Suppressor macrophage (primary cell): ENCODE measurements at regions not wholly inside any gene's neighbourhood (a gene's known extent, or its start where the extent isn't known, plus 50 kb on each side); places are given as distances from the start of the nearest gene placed in this dataset.

Experiments used
- DNase-seq, 4 experiments: peaks; one replicate each; pipeline ENCODE4 v3.0.0-alpha.2; 2020 to 2022

DNA sequence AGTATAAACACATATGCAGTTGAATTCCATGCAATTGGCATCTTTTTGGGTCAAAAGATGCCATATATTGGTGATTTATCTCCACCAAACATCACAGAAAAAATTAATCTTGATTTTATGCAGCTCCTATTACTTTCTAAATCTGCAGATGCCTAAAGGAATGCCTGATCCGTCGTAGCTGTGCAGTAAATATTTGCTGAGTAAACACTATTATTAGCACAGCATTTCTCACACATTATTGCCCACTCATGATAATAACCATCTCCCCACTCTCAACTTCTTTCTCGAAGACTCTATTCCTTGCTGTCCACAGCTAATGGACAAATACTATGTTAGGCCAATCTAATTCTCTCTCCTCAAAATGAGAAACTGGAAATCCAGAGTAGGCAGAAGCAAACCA lies 625.2 kb downstream of the ZIC1 start:
- peak in 1 of 4 experiments; percentile 1 for DNase-seq

DNA sequence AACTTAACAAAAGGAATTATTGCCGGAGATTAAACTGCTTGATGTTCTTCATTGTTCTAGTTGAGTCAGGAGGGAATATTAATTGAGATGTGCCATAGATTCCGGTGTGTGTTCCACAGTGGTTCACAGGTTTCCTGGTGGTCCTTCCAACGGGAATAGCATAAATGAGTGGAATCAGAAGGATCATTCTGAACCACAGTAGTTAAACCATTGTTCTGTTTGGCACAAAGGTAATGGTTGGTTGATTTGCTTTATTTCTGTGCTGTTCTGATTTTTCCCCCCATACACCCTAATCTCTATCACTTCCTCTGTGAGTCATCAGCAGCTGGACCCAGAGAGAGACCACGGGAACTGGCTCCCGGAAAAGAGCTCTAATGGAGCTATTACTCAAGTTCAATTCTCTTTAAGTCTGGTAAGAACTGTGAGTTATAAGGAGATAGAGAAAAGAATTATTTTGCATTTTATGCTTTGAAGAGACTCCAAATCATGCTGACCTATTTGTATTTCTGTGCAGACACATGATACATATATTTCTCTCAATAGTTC lies 627.2 kb downstream of the ZIC1 start:
- DNase-seq, result no peak

DNA sequence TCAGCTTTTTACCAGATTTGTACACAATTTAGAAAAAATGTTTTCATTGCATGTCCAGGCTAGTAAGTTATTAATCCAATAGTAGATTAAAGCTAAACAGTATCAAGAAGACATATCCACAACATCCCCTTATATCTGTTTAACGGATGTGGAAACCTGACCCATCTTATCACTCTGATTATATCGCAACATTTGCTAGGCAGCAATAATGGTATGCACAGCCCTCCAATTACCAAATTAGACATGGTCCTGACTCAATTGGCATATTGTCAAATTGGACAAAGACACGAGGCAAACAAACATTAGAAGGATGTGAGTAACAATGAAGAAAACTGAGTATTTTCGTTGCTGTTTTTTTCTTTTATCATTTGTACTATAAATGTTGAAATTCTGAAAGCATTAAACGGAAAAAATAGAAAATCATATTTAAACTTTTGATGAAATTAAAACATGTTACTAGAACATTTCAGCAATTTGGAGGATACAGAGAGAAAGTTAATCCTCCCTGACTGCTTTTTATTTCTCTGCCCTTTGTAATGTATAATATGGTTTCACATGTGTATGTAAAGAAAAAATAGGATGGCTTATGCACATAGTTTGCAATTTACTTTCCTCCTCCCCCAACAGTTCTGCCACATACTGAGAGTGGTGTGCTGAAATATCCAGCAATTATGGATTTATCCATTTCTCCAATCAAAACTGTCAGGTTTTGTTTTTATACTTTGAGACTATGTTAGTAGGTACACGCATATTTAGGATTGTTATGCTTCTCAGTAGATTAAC lies 633.7 kb downstream of the ZIC1 start:
- no peak for DNase-seq

GRCh38 chr3:148044151-148044550 lies 635.0 kb downstream of the ZIC1 start:
- DNase-seq, result no peak

DNA sequence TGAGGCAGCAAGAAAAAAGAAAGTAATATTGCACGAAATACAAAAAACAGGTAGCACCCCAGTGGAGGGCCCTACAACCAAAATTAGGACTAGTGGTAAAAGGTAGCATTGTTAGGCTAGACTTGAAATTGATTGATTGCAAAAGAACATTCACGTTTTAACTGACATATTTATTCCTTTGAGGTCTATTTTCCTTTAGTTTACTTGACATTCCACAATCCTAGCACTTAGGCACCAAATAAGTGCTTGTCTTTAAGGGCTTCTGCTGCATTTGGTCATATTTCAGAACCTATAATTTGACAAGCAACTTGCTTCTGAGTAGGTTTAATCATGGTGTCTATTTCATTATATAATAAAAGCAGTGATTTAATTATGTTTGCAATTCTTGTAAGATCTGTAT lies 642.7 kb upstream of the AGTR1 start:
- no peak for DNase-seq

DNA sequence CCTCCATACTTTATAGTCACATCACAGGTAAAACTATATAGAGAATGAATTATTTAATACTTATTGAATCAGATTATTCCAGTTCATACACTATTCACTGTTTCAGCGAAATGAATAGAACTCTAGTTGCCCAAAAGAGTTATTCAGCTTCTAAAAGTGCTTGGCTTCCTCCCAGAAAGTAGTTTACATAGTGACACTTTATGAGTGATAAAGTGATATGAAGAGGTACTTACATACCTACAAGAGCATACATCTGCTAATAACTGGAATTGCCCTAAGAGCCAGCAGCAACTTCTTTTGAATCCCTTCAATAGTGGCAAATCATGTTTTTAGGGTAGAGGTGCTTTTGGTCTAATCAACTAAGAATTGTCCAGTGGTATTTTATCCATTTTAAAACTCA lies 635.1 kb upstream of the AGTR1 start:
- no peak for DNase-seq

GRCh38 chr3:148066802-148067201 lies 630.9 kb upstream of the AGTR1 start:
- DNase-seq, result no peak

DNA sequence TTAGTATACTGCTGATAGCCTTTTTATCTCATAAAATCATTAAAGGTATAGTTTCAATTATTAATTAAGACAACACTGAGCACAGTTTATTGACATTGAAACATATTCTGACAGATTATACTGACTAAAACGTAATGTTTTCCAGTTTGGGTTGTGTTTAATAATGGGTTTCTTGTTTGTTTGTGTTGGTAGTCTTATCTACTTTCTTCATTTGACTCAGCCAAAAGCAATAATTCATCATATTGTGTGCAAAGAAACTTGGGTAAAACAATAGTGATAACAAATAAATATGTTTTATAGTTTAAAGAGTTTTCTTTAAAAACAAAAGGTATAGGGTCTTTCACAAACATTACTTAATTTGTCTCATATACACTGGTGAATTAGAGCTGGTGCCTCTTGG lies 629.2 kb upstream of the AGTR1 start:
- DNase-seq, result no peak

DNA sequence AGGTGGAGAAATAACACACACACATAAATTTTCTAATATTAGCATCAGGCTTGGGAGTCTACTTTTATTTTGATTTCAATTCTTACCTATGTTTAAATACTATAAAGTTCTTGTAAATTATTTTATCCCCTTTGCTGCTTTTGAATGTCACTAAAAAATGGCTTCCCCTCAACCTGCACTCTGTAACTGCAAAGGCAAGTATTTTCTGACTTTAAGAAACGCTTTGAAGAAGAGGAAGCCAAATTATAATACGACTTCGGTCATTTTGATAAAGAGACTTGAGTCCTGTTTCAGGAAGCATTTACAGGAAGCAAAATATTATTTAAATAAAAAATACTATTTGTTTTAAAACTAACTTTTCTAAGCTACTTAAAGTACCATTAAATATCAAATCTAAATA lies 627.7 kb upstream of the AGTR1 start:
- DNase-seq, result no peak

GRCh38 chr3:148073721-148074456 lies 623.8 kb upstream of the AGTR1 start:
- DNase-seq, result no peak

DNA sequence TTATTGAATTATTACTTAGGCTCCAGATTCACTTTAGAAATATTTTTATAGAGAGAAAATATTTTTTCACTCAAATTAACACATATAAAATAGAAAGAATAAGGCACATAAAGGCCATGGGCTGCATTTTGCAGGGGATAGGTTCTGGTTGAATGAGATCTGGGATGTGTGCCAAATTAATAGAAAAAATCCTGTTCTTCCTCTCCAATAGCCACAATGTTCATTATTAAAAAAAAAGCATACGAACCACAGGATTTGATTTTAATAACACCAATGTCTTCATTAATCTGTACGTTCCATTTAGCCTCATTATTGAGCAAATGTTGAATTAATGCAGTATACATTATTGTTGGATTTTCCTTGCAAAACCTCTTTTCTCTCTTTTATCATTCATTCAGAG lies 622.8 kb upstream of the AGTR1 start:
- DNase-seq, result no peak

- peak in 2 of 4 experiments; percentile 3 for DNase-seq
Observed at GRCh38 chr3:148075771-148076716, 621.7 kb upstream of the AGTR1 start.

- DNase-seq, result peak in 2 of 4 experiments; percentile 15 to 25
Observed at GRCh38 chr3:148077318-148077923, 620.3 kb upstream of the AGTR1 start.

- DNase-seq, result no peak
Observed at GRCh38 chr3:148077965-148078364, 619.7 kb upstream of the AGTR1 start.

GRCh38 chr3:148078658-148079057 lies 619.0 kb upstream of the AGTR1 start:
- no peak for DNase-seq

GRCh38 chr3:148079370-148079769 lies 618.3 kb upstream of the AGTR1 start:
- no peak for DNase-seq

DNA sequence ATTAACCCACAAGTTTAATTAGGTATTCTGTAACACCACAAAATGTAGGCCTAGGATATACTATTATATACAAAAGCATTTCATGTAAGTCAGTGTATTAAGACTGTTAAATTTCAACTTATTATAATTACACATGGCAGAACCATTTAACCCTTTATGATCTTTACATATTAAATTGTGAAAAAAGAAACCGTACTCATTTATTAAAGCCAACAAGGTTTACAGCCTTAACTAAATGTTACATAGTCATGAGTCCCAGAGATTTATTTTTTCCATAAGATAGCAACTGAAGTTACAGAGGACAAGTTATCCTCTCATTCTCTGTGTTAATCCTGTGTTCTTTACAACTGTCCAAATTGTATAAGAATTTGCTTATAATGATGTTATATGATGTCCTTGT lies 615.8 kb upstream of the AGTR1 start:
- no peak for DNase-seq

- no peak for DNase-seq
Observed at GRCh38 chr3:148082506-148083280, 615.0 kb upstream of the AGTR1 start.

GRCh38 chr3:148083526-148084182 lies 614.0 kb upstream of the AGTR1 start:
- DNase-seq, result no peak

GRCh38 chr3:148084931-148085330 lies 612.8 kb upstream of the AGTR1 start:
- no peak for DNase-seq
